OCI-LY1 (cell line): ENCODE measurements at regions not wholly inside any gene's neighbourhood (a gene's known extent, or its start where the extent isn't known, plus 50 kb on each side); places are given as distances from the start of the nearest gene placed in this dataset.
"Not testable (repeated sequence)": the region's sequence is repeated elsewhere in the genome, so short reads cannot be mapped to it uniquely, and the experiment has no call there.

ENCODE experiments used
- H2AFZ ChIP-seq: fragments of 200-600 bp; sonication (generic), shearing (Covaris generic); 2 replicates; pipeline ENCODE4 v1.6.0; 2014; ENCODE audit warnings: antibody characterized with exemption, mild to moderate bottlenecking, low read length
- H3F3A ChIP-seq: fragments of 200-600 bp; sonication (generic), shearing (Covaris generic); 2 replicates; pipeline ENCODE4 v1.6.0; 2014; ENCODE audit warnings: mild to moderate bottlenecking, antibody characterized with exemption, low read length, moderate library complexity; ENCODE audit not compliant: insufficient read depth
- H3K27ac ChIP-seq: fragments of 200-600 bp; sonication (generic); 2 replicates; pipeline ENCODE4 v1.5.1; 2014; ENCODE audit warnings: low read length, mixed run types, mild to moderate bottlenecking, low read depth; ENCODE audit not compliant: poor library complexity, severe bottlenecking
- H3K27me3 ChIP-seq: fragments of 200-600 bp; sonication (generic); 2 replicates; pipeline ENCODE4 v1.6.0; 2014; ENCODE audit warnings: antibody characterized with exemption, mild to moderate bottlenecking, low read length, moderate library complexity; ENCODE audit not compliant: insufficient read depth
- H3K36me3 ChIP-seq: fragments of 200-600 bp; sonication (generic); 2 replicates; pipeline ENCODE4 v1.6.1; 2014; ENCODE audit warnings: mild to moderate bottlenecking, antibody characterized with exemption, low read length, moderate library complexity, mixed read lengths; ENCODE audit not compliant: insufficient read depth
- H3K4me1 ChIP-seq: fragments of 200-600 bp; sonication (generic); 2 replicates; pipeline ENCODE4 v1.5.1; 2014; ENCODE audit warnings: mild to moderate bottlenecking, low read length, moderate library complexity; ENCODE audit not compliant: insufficient read depth, severe bottlenecking
- H3K4me2 ChIP-seq: fragments of 200-600 bp; sonication (generic), shearing (Covaris generic); 2 replicates; pipeline ENCODE4 v1.6.1; 2014; ENCODE audit warnings: low read length
- H3K4me3 ChIP-seq: fragments of 200-600 bp; sonication (generic); 2 replicates; pipeline ENCODE4 v1.5.1; 2014; ENCODE audit warnings: low read length, low read depth, mild to moderate bottlenecking, mixed read lengths; ENCODE audit not compliant: poor library complexity, severe bottlenecking
- H3K79me2 ChIP-seq: fragments of 200-600 bp; shearing (Covaris generic); 2 replicates; pipeline ENCODE4 v1.6.1; 2016; ENCODE audit warnings: mixed run types, low read length, mixed read lengths; ENCODE audit not compliant: insufficient read depth
- H3K9ac ChIP-seq: fragments of 200-600 bp; sonication (generic), shearing (Covaris generic); 2 replicates; pipeline ENCODE4 v1.6.1; 2014; ENCODE audit warnings: mild to moderate bottlenecking, low read length, mixed read lengths
- H3K9me2 ChIP-seq: fragments of 200-600 bp; sonication (generic), shearing (Covaris generic); 2 replicates; pipeline ENCODE4 v1.6.1; 2014; ENCODE audit warnings: low read depth, mild to moderate bottlenecking, low read length, mixed read lengths
- H3K9me3 ChIP-seq: fragments of 200-600 bp; shearing (Covaris generic); 2 replicates; pipeline ENCODE4 v1.6.1; 2014; ENCODE audit warnings: low read length, mixed read lengths
- H4K20me1 ChIP-seq: fragments of 200-600 bp; sonication (generic), shearing (Covaris generic); 2 replicates; pipeline ENCODE4 v1.6.0; 2016; ENCODE audit warnings: mild to moderate bottlenecking, low read length; ENCODE audit not compliant: insufficient read depth
- CTCF ChIP-seq: fragments of 200-600 bp; sonication (generic), shearing (Covaris generic); IDR thresholded peaks from 2 replicates; pipeline ENCODE4 v1.5.1; 2017; ENCODE audit warnings: mild to moderate bottlenecking, antibody characterized with exemption, low read length, moderate library complexity, mixed read lengths
- EZH2 ChIP-seq: fragments of 200-600 bp; sonication (generic), shearing (Covaris generic); IDR thresholded peaks from 2 replicates; pipeline ENCODE4 v1.8.0; 2017; ENCODE audit warnings: borderline replicate concordance, mixed run types, mild to moderate bottlenecking, antibody characterized with exemption, low read length, moderate library complexity, mixed read lengths

- Histone ChIP-seq H2AFZ (no peak overlapping the region), H3K79me2 (no peaks in the 10 kb centered on the region), H3K27ac (no peak overlapping the region), H3F3A (no peaks in the 10 kb centered on the region), H3K4me3 (no peak overlapping the region), H3K36me3 (no peaks in the 10 kb centered on the region), H3K27me3 (peaks cover 3% of the 10 kb centered on the region; the same call in 1 of the 2 replicates), H4K20me1 (no peaks in the 10 kb centered on the region), H3K4me1 (no peaks in the 10 kb centered on the region), H3K9ac (no peak overlapping the region), H3K4me2 (no peak overlapping the region), H3K9me2 (no peaks in the 10 kb centered on the region), H3K9me3 (no peaks in the 10 kb centered on the region)
- TF ChIP-seq CTCF (no peak), EZH2 (no peak)
Measured at GRCh38 chr16:85531516-85531915, 81.6 kb upstream of the GSE1 start.

GRCh38 chr16:85532147-85532546, 81.0 kb upstream of the GSE1 start:
- Histone ChIP-seq H3K27me3 (peaks cover 3% of the 10 kb centered on the region; the same call in 1 of the 2 replicates), H3K4me1 (no peaks in the 10 kb centered on the region), H3K79me2 (no peaks in the 10 kb centered on the region), H3K4me2 (no peak overlapping the region), H2AFZ (no peak overlapping the region), H3K9ac (no peak overlapping the region), H3K4me3 (no peak overlapping the region), H4K20me1 (no peaks in the 10 kb centered on the region), H3K9me3 (no peaks in the 10 kb centered on the region), H3K36me3 (no peaks in the 10 kb centered on the region), H3K27ac (no peak overlapping the region), H3F3A (no peaks in the 10 kb centered on the region), H3K9me2 (no peaks in the 10 kb centered on the region)
- TF ChIP-seq CTCF (no peak), EZH2 (no peak)

GRCh38 chr16:85533593-85533992, 79.5 kb upstream of the GSE1 start:
- H3K4me2 ChIP-seq, H3K79me2 ChIP-seq, H3K9me3 ChIP-seq, H3K4me3 ChIP-seq, H3K27me3 ChIP-seq, H3F3A ChIP-seq, H4K20me1 ChIP-seq, H3K36me3 ChIP-seq, H3K27ac ChIP-seq, H2AFZ ChIP-seq, H3K9me2 ChIP-seq, H3K4me1 ChIP-seq, H3K9ac ChIP-seq: not testable (repeated sequence)

- Histone ChIP-seq H3F3A (no peaks in the 10 kb centered on the region), H3K9ac (no peak overlapping the region), H3K79me2 (no peaks in the 10 kb centered on the region), H3K4me2 (no peak overlapping the region), H3K4me1 (no peaks in the 10 kb centered on the region), H3K36me3 (peaks cover 6% of the 10 kb centered on the region; the same call in 1 of the 2 replicates), H3K9me2 (no peaks in the 10 kb centered on the region), H3K27ac (no peak overlapping the region), H3K4me3 (no peak overlapping the region), H3K27me3 (peaks cover 14% of the 10 kb centered on the region; the same call in 1 of the 2 replicates), H3K9me3 (peaks cover 7% of the 10 kb centered on the region), H4K20me1 (no peaks in the 10 kb centered on the region), H2AFZ (no peak overlapping the region)
- TF ChIP-seq CTCF, result no peak
- no peak for TF ChIP-seq EZH2
Measured at GRCh38 chr16:85534536-85535351, 78.4 kb upstream of the GSE1 start.
